GM06990 (cell line): ENCODE measurements at regions not wholly inside any gene's neighbourhood (a gene's known extent, or its start where the extent isn't known, plus 50 kb on each side); places are given as distances from the start of the nearest gene placed in this dataset.
"Not testable (repeated sequence)": the region's sequence is repeated elsewhere in the genome, so short reads cannot be mapped to it uniquely, and the experiment has no call there.

Source experiments
- DNase-seq: peaks from one replicate; pipeline ENCODE4 v3.0.0-alpha.2; 2011; ENCODE audit not compliant: insufficient read length; ENCODE audit errors: extremely low read depth
- H3K27me3 ChIP-seq: replicated peaks from 2 replicates; pipeline ENCODE4 v1.6.0; 2011; ENCODE audit warnings: low read length; ENCODE audit not compliant: control insufficient read depth, insufficient read depth
- H3K36me3 ChIP-seq: 2 replicates; pipeline ENCODE4 v1.5.1; 2011; ENCODE audit warnings: low read length; ENCODE audit not compliant: control insufficient read depth, insufficient read depth
- H3K4me3 ChIP-seq: replicated peaks from 2 replicates; pipeline ENCODE4 v1.5.1; 2011; ENCODE audit warnings: low read depth, mild to moderate bottlenecking, control low read depth, low read length
- CTCF ChIP-seq: IDR thresholded peaks from 2 replicates; pipeline ENCODE4 v1.5.1; 2011; ENCODE audit warnings: low read length, control low read depth, mild to moderate bottlenecking, inconsistent platforms; ENCODE audit not compliant: insufficient read depth, poor library complexity, severe bottlenecking

- H3K4me3 ChIP-seq, result no peak overlapping the region
- no peak for DNase-seq
- H3K27me3 ChIP-seq, result no peaks in the 10 kb centered on the region
- no peaks in the 10 kb centered on the region for H3K36me3 ChIP-seq
- no peak for TF ChIP-seq CTCF
These were observed 223.5 kb upstream of the TUT7 start for GRCh38 chr9:86577420-86578333.

- Histone ChIP-seq H3K36me3 (no peaks in the 10 kb centered on the region), H3K27me3 (no peaks in the 10 kb centered on the region), H3K4me3 (no peak overlapping the region)
- DNase-seq, result no peak
- no peak for TF ChIP-seq CTCF
These were observed 221.8 kb upstream of the TUT7 start for GRCh38 chr9:86575825-86576525.

- no peaks in the 10 kb centered on the region for H3K36me3 ChIP-seq
- no peak overlapping the region for H3K4me3 ChIP-seq
- no peak for TF ChIP-seq CTCF
- no peaks in the 10 kb centered on the region for H3K27me3 ChIP-seq
- DNase-seq, result no peak
These were observed 220.9 kb upstream of the TUT7 start for GRCh38 chr9:86575137-86575536.

- no peak for TF ChIP-seq CTCF
- no peak for DNase-seq
- Histone ChIP-seq H3K4me3 (no peak overlapping the region), H3K36me3 (no peaks in the 10 kb centered on the region), H3K27me3 (no peaks in the 10 kb centered on the region)
These were observed 219.7 kb upstream of the TUT7 start for GRCh38 chr9:86573886-86574285.

GRCh38 chr9:86572904-86573303, 218.7 kb upstream of the TUT7 start:
- no peak for TF ChIP-seq CTCF
- H3K4me3 ChIP-seq, result no peak overlapping the region
- no peaks in the 10 kb centered on the region for H3K36me3 ChIP-seq
- no peak for DNase-seq
- H3K27me3 ChIP-seq, result no peaks in the 10 kb centered on the region

GRCh38 chr9:86565603-86566002, 211.4 kb upstream of the TUT7 start:
- not testable (repeated sequence) for H3K36me3 ChIP-seq, H3K27me3 ChIP-seq, DNase-seq, H3K4me3 ChIP-seq
